Occipital lobe (tissue), 1 donor: ENCODE measurements at regions not wholly inside any gene's neighbourhood (a gene's known extent, or its start where the extent isn't known, plus 50 kb on each side); places are given as distances from the start of the nearest gene placed in this dataset.

Experiments used
- DNase-seq: peaks from one replicate; lab custom pipeline; 2025; lab: John Stamatoyannopoulos, UW

DNA sequence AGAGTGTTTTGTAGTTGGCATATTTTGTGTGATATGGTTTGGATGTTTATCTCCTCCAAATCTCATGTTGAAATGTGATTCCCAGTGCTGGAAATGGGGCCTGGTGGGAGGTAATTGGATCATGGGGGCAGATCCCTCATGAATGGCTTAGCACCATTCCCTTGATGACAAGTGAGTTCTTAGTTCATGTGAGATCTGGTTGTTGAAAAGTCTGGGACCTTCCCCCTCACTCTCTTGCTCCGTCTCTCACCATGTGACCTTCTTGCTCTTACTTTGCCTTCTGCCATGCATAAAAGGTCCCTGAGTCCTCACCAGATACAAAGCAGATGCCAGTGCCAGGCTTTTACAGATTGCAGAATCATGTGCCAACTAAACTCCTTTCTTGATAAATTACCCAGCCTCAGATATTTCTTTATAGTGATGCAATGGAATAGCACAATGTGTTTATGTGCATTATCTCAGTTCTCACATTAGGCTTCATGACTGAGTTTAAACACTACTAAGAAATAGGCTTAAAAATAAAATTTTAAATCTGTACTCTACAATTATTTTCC lies 1348.8 kb downstream of the STIM2 start:
- DNase-seq = no peak

DNA sequence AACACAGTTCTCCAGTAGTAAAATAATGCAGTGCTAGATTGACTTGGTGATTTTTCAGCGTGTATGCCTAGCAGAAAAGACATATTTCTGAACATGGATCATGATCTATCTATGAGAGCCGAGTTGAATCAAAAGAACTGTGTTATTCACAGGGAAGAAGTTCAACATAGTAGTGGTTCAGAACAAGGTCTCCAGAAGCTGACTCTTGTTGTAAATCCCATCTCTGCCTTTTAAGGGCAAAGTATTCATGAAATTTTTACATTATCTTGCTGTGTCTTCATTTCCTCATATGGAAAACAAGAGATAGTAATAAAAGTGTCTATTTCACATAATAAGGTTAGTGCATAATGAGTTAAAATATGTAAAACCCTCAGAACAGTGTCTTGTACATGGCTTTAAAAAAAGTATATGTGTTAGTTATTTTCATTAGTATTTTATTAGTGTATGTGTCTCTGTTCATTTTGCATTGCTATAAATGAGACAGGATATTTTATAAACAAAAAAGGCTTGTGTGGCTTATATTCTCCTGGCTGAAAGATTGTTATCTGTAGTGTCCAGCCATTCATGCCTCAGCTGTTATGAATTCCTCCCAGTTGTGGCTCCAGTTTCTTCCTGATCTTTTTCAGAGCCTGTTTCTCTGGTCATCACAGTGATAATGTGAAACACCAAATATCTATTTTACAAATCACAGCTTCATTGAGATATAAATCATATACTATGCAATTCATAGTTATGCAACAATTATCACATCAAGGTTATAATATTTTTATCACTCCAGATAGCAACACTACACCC lies 1351.2 kb downstream of the STIM2 start:
- DNase-seq = no peak

DNA sequence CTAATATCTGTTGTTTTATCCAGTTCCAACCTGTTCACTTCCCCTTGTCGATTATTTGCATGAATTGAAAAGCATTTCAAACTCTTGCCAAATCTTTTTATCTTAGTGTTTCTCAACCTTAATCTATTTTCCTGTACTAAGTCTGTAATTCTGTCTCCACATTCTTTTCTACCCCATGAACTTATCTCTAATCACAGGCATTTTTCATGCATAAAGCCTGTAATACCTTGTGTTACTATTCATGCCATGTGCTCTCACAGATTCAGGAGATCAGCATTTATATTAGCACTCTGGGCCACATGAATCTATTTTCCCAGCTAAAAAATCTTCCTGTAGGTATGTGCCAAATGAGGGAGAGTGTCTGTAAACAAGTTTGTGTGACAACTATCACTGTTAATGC lies 1360.9 kb downstream of the STIM2 start:
- DNase-seq = no peak

DNA sequence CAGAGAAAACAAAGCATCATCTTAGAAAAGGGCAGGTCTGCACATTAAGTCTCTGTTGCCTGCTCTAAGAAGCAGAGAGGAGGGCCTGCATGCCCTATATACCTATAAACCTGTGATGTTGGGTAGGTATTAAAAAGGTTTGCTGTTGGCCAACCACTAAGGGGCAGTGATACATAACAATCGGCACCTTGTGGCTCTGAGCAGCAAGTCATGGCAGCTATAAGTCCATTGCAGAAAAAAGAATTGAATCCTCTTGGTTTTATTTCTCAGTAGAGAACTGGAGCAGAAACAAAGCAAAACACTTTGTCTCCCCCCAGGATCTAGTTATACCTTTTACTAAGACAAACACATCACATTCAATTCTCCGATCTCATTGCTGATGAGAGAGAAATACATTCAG lies 1364.4 kb downstream of the STIM2 start:
- no peak for DNase-seq

DNA sequence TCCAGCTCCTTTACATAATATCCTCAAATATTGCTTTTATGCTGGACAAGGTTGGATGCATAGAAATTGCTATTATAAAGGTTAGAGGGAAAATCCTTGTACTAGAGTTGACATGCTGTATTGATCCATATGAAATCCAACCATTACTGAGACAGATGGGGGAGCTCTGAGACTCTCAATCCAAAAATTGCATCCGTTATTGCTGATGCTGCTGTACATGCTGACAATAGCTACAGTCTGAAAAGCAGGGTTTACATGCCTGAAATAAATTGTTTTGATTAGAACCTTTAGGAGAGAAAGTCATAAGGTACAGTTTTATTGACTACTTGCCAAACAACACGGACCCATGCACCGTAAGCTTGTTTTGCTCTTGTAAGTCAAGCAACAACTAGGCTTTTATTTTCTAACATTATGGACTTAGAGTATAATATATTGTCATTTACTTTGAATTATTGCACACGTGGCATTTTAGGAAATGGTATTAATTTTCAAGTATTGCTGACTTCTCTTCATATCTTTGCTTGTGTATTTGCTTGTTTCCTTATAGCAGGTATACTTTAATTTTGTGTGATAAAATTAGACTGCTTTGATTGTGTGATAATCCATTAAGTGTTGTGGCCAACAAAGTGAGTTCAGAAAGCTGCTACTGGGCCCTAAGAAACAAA lies 1365.2 kb downstream of the STIM2 start:
- no peak for DNase-seq

DNA sequence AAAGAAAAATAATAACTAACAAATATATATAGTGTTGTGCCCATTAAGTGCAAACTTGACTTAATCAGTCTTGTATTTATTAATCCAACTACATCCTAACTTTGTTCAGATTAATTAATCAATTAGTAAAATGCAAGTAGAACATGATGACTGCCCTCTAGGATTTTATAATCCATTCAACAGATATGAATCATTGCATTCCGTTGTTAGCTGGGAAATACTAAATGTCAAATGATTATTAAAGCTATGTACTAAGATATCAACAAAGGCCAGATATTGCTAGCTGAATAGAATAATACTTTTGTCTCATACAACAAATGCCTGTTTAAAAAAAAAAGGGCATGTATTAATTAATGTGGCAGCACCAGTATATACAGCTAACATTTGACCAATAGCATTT lies 1366.3 kb downstream of the STIM2 start:
- DNase-seq = no peak

DNA sequence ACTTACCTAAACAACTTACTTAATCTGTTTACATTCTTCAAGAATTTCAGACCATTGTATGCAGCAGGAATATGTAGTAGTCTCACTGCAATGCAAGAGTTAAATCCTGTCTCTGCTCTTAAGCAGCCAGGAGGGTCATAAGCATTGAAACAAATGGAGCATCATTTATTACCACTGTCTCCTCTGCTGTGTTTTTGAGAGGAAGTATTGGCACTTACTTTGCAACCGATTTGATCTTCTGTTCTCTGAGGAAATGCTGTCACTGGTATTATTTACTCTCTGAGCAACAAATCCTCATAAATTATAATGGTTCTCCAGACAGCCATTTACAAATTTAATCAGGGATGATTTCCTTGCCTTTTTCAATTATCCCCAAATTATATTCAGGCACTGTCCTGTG lies 1367.1 kb downstream of the STIM2 start:
- no peak for DNase-seq

DNA sequence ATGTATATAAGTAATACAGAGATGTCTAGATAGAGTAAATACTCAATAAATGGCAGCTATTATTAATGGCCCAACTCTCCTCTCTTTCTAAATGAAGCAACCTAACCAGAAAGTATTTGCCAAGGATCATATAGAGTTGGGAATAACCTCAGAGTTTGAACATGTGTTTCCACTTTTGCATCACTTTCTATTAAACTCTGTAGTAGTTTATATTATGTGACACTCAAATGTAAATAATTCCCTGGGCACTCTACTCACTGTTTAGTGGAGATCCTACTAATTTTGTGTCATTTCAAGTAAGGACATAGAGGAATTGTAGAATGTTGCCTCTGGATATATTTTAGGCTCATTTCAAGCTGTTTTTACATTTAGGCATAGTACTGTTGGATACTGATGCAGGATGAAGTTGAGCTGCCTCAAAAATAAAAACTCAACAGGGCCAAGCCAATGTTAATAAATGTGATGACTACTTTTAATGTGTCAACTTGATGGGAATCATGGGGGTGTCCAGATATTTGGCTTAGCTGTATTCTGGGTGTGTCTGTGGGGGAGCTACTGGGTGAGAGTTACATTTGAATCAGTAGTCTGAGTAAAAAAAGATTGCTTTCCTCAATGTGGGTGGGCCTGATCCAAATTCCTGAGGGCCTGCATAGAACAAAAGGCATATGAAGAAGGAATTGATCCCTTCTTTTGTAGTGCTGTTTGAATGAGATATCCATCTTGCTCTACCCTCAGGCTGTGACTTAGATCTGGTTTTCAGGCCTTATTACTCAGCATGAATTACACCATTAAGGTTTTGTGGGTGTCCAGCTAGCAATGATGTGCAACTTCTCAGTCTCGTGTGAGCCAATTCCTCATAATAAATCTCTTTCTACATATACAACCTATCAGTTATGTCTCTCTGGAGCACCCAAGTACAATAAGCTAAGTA lies 1368.2 kb downstream of the STIM2 start:
- no peak for DNase-seq

DNA sequence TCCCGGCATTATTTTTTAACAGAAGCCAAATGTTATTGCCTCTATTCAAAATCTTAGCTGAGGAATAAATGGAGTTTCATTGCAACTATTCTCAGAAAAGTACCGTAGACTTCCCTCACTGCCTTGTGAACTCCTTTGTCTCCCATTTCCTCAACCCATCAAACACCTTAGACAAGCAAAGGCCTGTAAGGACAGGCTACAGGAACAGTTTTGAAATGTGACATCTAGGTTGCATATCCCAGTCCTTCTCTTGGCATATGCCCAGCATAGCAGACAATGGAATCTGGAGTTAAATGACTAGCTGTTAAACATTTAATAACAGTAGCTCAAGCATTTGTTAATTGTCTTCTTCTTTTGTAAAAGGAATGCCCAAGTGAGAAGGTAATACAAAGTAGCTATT lies 1371.7 kb downstream of the STIM2 start:
- DNase-seq = no peak

DNA sequence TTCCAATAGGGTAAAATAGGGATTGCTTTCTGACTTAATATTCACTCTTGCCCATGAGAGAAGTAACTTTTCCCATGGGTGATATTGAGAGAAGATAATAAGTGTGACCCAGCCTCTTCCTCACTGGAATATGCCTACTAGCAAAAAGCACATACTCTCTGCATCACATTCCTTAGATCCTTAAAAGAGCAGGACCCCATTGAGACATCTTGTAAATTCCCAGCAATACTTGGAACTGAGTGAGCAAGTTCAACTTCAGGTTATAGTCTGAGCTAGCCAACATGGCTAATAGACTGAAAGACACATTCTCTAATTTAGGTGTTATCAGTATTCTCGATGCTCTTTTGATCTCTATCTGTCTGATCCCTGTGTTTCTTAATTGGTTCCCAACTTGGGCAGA lies 1372.3 kb downstream of the STIM2 start:
- no peak for DNase-seq

DNA sequence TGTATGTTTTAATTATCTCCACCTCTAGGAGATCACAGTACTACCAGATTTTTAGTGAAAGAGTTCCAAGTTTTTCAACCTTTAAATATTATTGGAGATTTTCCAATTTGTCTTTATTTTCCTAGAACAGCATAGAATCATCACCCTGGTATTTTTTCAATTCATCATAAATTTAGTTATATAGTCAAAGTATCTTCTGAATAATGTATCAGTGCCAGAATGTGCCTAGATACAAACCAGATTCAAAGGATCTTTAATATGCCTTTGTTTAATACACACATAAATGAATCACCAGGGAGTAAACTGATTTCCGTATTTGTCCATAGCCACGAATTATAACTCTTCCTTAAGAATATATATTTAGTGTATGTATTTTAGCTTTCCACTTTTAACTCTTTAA lies 1373.1 kb downstream of the STIM2 start:
- DNase-seq = no peak

DNA sequence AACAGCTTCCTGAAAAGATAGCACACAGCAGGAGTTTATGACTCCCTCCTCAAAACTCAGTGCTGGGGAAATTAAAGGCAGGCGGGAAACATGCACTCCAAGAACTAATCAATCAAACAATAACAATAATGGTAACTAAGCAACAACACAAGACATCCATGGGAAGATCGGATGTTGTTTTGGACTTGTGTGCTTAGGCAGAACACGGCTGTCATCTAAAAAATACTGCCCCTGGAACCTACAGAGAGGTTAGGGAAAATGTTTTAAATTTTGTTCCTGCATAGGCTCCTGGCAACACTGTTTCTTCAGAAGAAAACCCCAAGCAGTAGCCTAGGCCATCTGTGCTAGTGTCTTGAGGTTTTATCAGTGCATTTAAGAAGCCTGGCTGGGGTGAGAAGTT lies 1378.2 kb downstream of the STIM2 start:
- no peak for DNase-seq

DNA sequence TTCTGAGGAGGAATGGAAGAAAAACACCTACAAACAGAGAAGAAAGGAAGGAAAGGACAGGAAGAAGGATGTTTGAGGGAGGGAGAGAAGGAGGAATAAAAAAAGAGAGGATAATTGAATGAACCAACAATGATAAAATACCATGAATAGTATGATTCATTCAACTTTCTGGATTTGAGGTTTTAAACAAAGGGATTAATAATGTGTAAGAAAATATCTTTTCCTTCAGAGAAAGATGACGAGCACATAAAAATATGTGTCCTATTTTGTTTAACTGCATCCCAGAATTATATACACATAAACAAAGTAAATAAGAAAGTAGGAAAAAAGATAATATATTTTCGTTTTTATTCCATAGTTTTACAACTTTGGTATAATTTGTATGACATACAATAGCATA lies 1380.4 kb downstream of the STIM2 start:
- no peak for DNase-seq

DNA sequence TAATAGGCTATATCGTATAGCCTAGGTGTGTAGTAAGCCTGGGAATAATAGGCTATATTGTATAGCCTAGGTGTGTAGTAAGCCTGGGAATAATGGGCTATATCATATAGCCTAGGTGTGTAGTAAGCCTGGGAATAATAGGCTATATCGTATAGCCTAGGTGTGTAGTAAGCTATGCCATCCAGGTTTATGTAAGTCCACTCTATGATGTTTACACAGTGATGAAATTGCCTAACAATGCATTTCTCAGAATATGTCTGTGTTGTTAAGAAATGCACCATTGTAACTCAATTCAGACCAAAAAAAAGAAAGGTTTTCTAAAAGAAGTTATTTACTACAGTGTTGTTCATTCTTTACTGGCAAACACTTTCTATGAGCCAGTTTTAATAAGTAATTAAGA lies 1387.2 kb downstream of the STIM2 start:
- DNase-seq = no peak

DNA sequence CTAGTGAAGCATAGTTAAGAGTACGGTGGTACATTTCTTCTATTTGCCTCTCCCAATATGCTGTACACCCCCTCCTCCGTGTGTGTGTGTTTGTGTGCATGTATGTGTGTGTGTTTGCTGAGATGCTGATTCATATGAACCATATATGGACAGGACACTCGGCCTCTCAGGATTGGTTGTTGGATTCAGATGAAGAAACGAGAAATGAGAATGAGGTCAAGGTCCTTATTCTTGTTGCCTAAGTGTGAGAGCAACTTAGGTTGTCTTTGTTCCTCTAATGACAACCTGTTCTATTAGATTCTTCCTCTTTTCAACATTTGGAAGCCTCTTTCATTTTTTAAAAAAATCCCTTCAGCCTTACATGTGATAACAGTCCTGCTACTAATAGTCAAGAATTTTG lies 1387.6 kb downstream of the STIM2 start:
- no peak for DNase-seq

DNA sequence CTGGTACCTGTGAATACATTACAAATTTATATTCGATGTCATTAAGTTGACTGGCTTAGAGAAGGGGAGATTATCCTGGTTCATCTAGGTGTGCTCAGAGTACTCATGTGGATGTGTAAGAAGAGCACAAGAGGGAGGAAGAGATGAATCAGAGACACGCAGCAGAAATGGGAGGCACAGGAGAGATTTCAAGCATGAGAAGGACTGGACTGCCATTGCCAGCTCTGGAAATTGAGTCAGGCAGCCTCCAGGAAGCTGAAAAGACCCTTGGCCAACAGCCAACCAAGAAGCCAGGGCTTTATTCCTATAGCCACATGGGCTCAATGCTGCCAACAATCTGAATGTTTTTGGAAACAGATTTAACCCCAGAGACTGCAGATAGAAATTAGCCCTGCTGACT lies 1390.0 kb downstream of the STIM2 start:
- no peak for DNase-seq

DNA sequence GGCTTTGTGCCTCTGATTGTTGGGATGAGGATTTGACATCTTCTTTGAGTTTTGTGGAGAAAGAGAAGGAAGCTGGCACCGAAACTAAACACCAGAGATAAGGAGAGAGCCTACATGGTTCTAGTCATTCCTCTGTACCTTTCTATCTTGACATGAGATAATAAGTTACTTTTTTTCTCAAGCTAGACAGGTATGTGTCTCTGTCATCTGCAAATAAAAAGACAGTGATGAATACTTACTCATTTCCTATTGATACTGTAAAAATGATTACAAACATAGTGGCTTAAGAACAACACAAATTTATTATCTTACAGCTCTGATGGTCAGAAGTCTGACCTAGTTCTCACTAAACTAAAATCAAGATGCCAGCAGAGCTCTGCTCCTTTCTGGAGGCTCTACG lies 1391.2 kb downstream of the STIM2 start:
- DNase-seq = no peak

DNA sequence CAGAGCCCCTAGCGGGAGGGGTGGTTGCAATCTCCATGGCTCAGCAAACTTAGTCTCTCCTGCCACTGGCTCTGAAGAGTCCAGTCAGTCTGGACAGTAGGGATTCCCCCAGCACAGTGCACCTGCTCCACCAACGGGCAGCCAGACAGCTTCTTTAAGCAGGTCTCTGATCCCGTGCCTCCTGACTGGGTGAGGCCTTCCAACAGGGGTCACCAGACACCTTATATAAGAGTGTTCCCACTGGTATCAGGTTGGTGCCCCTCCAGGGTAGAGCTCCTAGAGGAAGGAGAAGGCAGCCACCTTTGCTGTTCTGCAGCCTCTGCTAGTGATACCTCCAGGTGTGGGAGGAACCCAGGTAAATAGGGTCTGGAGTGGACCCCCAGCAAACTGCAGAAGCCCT lies 1393.4 kb downstream of the STIM2 start:
- no peak for DNase-seq

DNA sequence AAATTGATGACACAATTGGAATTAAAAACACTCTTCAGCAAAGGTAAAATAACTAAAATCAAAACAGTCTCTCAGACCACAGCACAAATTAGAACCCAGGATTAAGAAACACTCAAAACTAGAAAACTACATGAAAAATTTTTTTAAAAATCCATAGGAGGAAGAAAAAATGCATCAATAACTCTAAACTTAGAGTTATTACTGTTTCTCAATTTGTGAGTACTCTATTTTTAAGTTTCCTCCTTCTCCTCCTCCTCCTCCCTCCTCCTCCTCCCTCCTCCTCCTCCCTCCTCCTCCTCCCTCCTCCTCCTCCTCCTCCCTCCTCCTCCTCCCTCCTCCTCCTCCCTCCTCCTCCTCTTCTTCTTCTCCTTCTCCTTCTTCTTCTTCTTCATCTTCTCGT lies 1395.7 kb downstream of the STIM2 start:
- no peak for DNase-seq

DNA sequence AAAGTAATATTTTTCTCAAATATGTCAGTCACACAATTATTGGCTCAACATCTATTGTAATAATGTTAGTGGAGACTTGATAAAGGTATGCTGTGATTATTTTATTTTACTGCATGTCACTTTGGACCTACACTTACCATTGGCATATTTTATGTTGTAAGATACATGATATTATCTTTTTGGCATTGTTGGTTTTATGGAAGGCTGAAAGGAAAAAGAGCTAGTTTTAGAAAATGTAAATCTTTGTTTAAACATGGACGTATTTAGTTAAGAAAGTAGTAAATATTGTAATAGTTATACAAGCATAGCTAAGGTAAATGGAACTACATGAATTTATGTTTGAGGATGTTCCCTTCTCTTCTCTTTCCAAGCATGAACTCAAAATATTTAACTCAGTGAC lies 1399.3 kb downstream of the STIM2 start:
- DNase-seq = no peak

DNA sequence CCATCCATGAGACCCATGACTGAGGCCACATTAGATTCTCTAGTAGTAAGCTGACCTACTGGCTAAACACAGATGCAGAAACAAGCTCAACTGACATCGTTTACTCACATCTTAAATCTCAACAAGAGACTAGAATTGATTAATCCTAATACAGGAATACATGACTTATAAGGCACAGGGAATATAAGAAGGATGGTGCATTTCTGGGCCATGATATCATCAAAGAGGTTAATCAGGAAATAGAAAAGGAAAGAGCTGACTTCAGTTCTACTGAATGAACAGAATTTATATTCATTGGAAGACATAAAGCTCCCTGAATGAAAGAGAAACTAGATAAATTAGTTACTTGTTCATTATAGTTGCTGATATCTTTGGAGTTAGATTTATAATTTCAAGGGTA lies 1406.5 kb downstream of the STIM2 start:
- no peak for DNase-seq

DNA sequence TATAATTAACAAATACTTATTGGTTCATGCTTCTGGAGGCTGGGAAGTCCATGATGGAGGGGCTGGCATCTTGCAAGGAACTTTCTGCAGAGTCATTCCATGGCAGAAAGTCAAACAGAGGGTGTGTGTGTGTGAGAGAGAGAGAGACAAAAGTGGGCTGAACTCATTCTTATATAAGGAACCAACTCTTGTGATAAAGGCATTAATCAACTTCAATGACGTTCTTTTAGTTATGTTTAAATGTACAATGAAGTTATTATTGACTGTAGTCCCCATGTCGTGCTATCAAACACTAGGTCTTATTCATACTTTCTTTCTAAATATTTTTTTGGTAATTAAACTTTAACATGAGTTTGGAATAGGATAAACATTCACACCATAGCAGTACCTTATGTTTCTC lies 1408.8 kb downstream of the STIM2 start:
- DNase-seq = no peak
